ENCODE measurements at regions not wholly inside any gene's neighbourhood (a gene's known extent, or its start where the extent isn't known, plus 50 kb on each side); places are given as distances from the start of the nearest gene placed in this dataset.

- no peak for TF ChIP-seq CTCF (IDR thresholded peaks at IDR 0.05)
- no peak for TF ChIP-seq POLR2A (IDR thresholded peaks at IDR 0.05)
These were observed 62.9 kb upstream of the SNX9 start for GRCh38 chr6:157760137-157760536.
